ENCODE measurements at regions not wholly inside any gene's neighbourhood (a gene's known extent, or its start where the extent isn't known, plus 50 kb on each side); places are given as distances from the start of the nearest gene placed in this dataset.

- 0 to 82% (median 66%) methylated on average over 1 to 17 of the region's 17 CpGs; no CpG with 5 or more reads in 1 of the 10 experiments for WGBS, 10 experiments
- in situ Hi-C loops (cut with MboI; ENCODE audit: low pct_unique_long_range_greater_than_20kb in 2 of 9, low sequenced_read_pairs in 9 of 9, unreplicated experiment in 9 of 9) = loop anchor here in 1 of 9 experiments (25.0 kb wide), 1 partner anchor 756 kb away; no protein-coding TSS in a partner anchor
- Histone ChIP-seq H3K4me3 (no peak overlapping the region), H3K27ac (no peak overlapping the region), H3K4me1 (replicated peaks in 1 of 2) (no peaks in the 10 kb centered on the region)
- ATAC-seq (replicated peaks in 6 of 8) = peak in 3 of 8 experiments; percentile 22 to 83 (median 72)
Observed at GRCh38 chr1:213381572-213382084, 330.6 kb downstream of the RPS6KC1 start.

GRCh38 chr1:213383465-213383864 is 332.4 kb downstream of the RPS6KC1 start:
- in situ Hi-C loops (cut with MboI; ENCODE audit: low pct_unique_long_range_greater_than_20kb in 2 of 9, low sequenced_read_pairs in 9 of 9, unreplicated experiment in 9 of 9) = loop anchor here in 1 of 9 experiments (25.0 kb wide), 1 partner anchor 754 kb away; no protein-coding TSS in a partner anchor
- no peak overlapping the region for H3K27ac ChIP-seq
- WGBS, 10 experiments = 24 to 100% (median 94%) methylated on average over 1 to 2 of the region's 3 CpGs; no CpG with 5 or more reads in 5 of the 10 experiments
- H3K4me1 ChIP-seq (replicated peaks in 1 of 2) = no peaks in the 10 kb centered on the region
- ATAC-seq (replicated peaks in 6 of 8) = no peak
- H3K4me3 ChIP-seq = no peak overlapping the region

DNA sequence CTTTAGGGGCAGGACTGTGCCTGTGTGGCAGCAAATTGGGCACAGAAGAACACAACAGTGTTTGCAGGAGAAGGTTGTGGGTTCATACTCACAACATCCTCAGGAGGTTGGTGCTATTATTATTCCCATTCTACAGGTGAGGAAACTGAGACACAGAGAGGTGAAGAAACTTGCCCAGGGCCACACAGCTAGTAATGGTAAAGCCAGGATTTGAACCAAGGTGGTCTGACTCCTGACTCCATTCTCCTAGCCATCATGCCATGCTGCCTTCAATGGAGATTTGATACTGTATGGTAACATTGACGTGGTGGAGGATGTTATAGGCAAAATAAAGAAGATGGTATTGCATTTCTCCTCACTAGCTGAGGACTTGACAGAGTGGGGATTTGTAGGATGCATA is 334.2 kb downstream of the RPS6KC1 start:
- H3K4me1 ChIP-seq (replicated peaks in 1 of 2) = peaks cover 0 to 7% of the 10 kb centered on the region in 2 donors
- no peak overlapping the region for H3K27ac ChIP-seq
- ATAC-seq (replicated peaks in 6 of 8) = no peak
- in situ Hi-C loops (cut with MboI; ENCODE audit: low pct_unique_long_range_greater_than_20kb in 2 of 9, low sequenced_read_pairs in 9 of 9, unreplicated experiment in 9 of 9) = loop anchor here in 1 of 9 experiments (25.0 kb wide), 1 partner anchor 752 kb away; no protein-coding TSS in a partner anchor
- no peak overlapping the region for H3K4me3 ChIP-seq
- WGBS, 10 experiments = 0 to 100% (median 100%) methylated on average over 1 of the region's 1 CpG; no CpG with 5 or more reads in 5 of the 10 experiments

DNA sequence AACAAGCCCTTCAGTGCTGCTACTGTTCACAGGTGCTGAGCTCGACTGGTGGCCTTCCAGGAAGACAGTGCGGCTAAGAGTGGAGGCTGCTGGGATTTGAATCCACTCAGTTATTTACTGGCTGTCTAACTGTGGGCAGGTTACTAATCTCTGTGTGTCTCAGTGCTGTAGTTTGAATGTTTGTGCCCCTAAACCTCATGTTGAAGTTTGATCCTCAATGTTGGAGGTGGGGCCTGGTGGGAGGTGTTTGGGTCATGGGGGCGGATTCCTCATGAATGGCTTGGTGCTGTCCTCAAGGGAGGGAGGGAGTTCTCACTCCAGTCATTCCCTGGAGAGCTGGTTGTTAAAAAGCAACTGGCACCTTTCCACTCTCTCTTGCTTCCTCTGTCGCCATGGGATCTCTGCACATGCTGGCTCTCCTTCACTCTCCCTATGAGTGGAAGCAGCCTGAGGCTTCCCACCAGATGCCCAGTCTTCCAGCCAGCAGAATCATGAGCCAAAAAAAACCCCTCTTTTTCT is 334.8 kb downstream of the RPS6KC1 start:
- ATAC-seq (replicated peaks in 6 of 8) = no peak
- Histone ChIP-seq H3K4me3 (no peak overlapping the region), H3K27ac (no peak overlapping the region), H3K4me1 (replicated peaks in 1 of 2) (peaks cover 3 to 11% of the 10 kb centered on the region in 2 donors)
- in situ Hi-C loops (cut with MboI; ENCODE audit: low pct_unique_long_range_greater_than_20kb in 2 of 9, low sequenced_read_pairs in 9 of 9, unreplicated experiment in 9 of 9) = loop anchor here in 1 of 9 experiments (25.0 kb wide), 1 partner anchor 751 kb away; no protein-coding TSS in a partner anchor
- 43 to 90% (median 69%) methylated on average over 1 to 4 of the region's 4 CpGs; no CpG with 5 or more reads in 4 of the 10 experiments for whole genome bisulfite sequencing, 10 experiments

GRCh38 chr1:213387380-213388015 is 336.5 kb downstream of the RPS6KC1 start:
- Histone ChIP-seq H3K27ac (no peak overlapping the region), H3K4me3 (no peak overlapping the region), H3K4me1 (replicated peaks in 1 of 2) (peaks cover 6 to 13% of the 10 kb centered on the region in 2 donors)
- WGBS, 10 experiments = 13 to 100% (median 67%) methylated on average over 1 of the region's 1 CpG; no CpG with 5 or more reads in 3 of the 10 experiments
- in situ Hi-C loops (cut with MboI; ENCODE audit: low pct_unique_long_range_greater_than_20kb in 2 of 9, low sequenced_read_pairs in 9 of 9, unreplicated experiment in 9 of 9) = loop anchor here in 1 of 9 experiments (25.0 kb wide), 1 partner anchor 750 kb away; no protein-coding TSS in a partner anchor
- ATAC-seq (replicated peaks in 6 of 8) = no peak

- Histone ChIP-seq H3K4me3 (no peak overlapping the region), H3K4me1 (replicated peaks in 1 of 2) (peaks cover 6 to 20% of the 10 kb centered on the region in 2 donors), H3K27ac (no peak overlapping the region)
- no peak for ATAC-seq (replicated peaks in 6 of 8)
- 20 to 84% (median 71%) methylated on average over 1 to 7 of the region's 7 CpGs; no CpG with 5 or more reads in 6 of the 10 experiments for WGBS, 10 experiments
- in situ Hi-C loops (cut with MboI; ENCODE audit: low pct_unique_long_range_greater_than_20kb in 2 of 9, low sequenced_read_pairs in 9 of 9, unreplicated experiment in 9 of 9) = loop anchor here in 1 of 9 experiments (25.0 kb wide), 1 partner anchor 749 kb away; no protein-coding TSS in a partner anchor
Observed at GRCh38 chr1:213388199-213388598, 337.2 kb downstream of the RPS6KC1 start.

GRCh38 chr1:213389061-213389581 is 338.1 kb downstream of the RPS6KC1 start:
- Histone ChIP-seq H3K4me1 (replicated peaks in 1 of 2) (peaks cover 6 to 24% of the 10 kb centered on the region in 2 donors), H3K4me3 (no peak overlapping the region), H3K27ac (no peak overlapping the region)
- peak in 6 of 8 experiments; percentile 10 to 80 (median 56) for ATAC-seq (replicated peaks in 6 of 8)
- 55 to 100% (median 83%) methylated on average over 1 to 20 of the region's 20 CpGs; no CpG with 5 or more reads in 1 of the 10 experiments for WGBS, 10 experiments
- in situ Hi-C loops (cut with MboI; ENCODE audit: low pct_unique_long_range_greater_than_20kb in 2 of 9, low sequenced_read_pairs in 9 of 9, unreplicated experiment in 9 of 9) = loop anchor here in 1 of 9 experiments (25.0 kb wide), 1 partner anchor 748 kb away; no protein-coding TSS in a partner anchor

GRCh38 chr1:213391445-213391844 is 340.4 kb downstream of the RPS6KC1 start:
- in situ Hi-C loops (cut with MboI; ENCODE audit: low pct_unique_long_range_greater_than_20kb in 2 of 9, low sequenced_read_pairs in 9 of 9, unreplicated experiment in 9 of 9) = loop anchor here in 1 of 9 experiments (25.0 kb wide), 1 partner anchor 746 kb away; no protein-coding TSS in a partner anchor
- Histone ChIP-seq H3K4me3 (no peak overlapping the region), H3K27ac (no peak overlapping the region), H3K4me1 (replicated peaks in 1 of 2) (peaks cover 6 to 24% of the 10 kb centered on the region in 2 donors)
- no peak for ATAC-seq (replicated peaks in 6 of 8)

DNA sequence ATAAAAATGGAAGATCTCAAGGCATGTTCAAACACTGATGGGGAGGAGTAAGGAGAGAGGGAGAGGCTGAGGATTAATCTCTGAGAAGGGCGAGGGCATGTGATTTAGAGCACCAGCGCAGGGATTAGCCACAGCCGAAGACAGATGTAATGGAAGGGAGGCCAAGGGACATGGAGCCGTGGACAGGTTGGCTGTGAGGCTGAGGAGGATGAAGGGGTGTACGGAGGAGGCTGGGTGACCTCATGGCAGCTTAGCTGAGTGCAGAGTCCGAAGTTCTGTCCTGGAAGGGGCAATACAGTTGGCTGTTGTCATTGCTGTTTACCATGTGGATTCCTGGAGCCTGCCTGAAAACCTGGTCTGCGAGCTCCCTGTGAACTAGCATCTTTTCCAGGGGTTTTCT is 342.8 kb downstream of the RPS6KC1 start:
- ATAC-seq (replicated peaks in 6 of 8) = no peak
- H3K4me3 ChIP-seq = no peak overlapping the region
- no peak overlapping the region for H3K27ac ChIP-seq
- peaks cover 6 to 24% of the 10 kb centered on the region in 2 donors for H3K4me1 ChIP-seq (replicated peaks in 1 of 2)
- WGBS, 10 experiments = 25 to 95% (median 80%) methylated on average over 1 to 7 of the region's 7 CpGs; no CpG with 5 or more reads in 1 of the 10 experiments
- in situ Hi-C loops (cut with MboI; ENCODE audit: low pct_unique_long_range_greater_than_20kb in 2 of 9, low sequenced_read_pairs in 9 of 9, unreplicated experiment in 9 of 9) = loop anchor here in 1 of 9 experiments (25.0 kb wide), 1 partner anchor 743 kb away; no protein-coding TSS in a partner anchor

DNA sequence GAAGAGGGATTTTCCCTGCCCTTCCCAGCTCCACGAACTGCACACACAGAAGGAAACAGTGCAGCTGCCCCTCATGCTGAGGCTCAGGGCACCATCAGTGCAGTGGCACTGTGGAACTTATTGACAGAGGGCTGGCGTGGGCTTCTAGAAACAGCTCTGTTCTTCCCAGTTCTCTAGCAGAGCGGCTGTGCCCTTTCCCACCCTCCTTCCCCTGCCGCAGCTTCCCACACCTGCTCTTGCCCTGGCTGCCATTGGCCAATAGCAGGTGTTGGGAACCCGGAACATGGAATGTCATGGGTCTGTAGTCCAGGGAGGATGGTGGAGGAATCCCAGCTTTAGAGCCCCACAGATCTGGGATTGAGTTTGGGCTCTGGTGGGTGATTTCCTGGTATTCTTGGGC is 343.8 kb downstream of the RPS6KC1 start:
- no peak overlapping the region for H3K27ac ChIP-seq
- no peak overlapping the region for H3K4me3 ChIP-seq
- H3K4me1 ChIP-seq (replicated peaks in 1 of 2) = peaks cover 6 to 20% of the 10 kb centered on the region in 2 donors
- no peak for ATAC-seq (replicated peaks in 6 of 8)
- in situ Hi-C loops (cut with MboI; ENCODE audit: low pct_unique_long_range_greater_than_20kb in 2 of 9, low sequenced_read_pairs in 9 of 9, unreplicated experiment in 9 of 9) = loop anchor here in 1 of 9 experiments (25.0 kb wide), 1 partner anchor 742 kb away; no protein-coding TSS in a partner anchor
- 27 to 89% (median 70%) methylated on average over 1 to 5 of the region's 5 CpGs; no CpG with 5 or more reads in 3 of the 10 experiments for WGBS, 10 experiments

DNA sequence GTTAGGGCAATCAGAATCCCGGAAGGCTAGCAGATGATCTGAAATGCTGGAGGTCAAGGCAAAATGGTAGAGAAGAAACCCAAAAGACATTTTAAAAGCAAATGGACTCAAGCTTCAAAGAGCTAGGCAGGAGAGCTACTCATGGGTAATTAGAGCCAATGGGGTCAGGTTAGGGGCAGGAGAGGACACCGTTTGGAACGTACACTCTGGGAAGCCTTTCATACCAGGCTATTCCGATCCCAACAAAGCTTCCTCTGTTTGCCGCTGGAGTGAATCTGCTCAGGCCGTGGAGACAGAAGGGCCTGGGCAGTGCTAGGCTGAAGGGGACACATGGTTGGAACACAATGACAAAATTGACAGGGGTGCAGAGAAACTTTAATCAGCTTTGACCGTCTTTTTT is 346.6 kb downstream of the RPS6KC1 start:
- ATAC-seq (replicated peaks in 6 of 8) = no peak
- Histone ChIP-seq H3K4me3 (no peak overlapping the region), H3K27ac (no peak overlapping the region), H3K4me1 (replicated peaks in 1 of 2) (peaks cover 0 to 9% of the 10 kb centered on the region in 2 donors)
- WGBS, 10 experiments = 20 to 89% (median 79%) methylated on average over 1 to 6 of the region's 7 CpGs; no CpG with 5 or more reads in 5 of the 10 experiments
- in situ Hi-C loops (cut with MboI; ENCODE audit: low pct_unique_long_range_greater_than_20kb in 2 of 9, low sequenced_read_pairs in 9 of 9, unreplicated experiment in 9 of 9) = loop anchor here in 1 of 9 experiments (25.0 kb wide), 1 partner anchor 740 kb away; no protein-coding TSS in a partner anchor

GRCh38 chr1:213399695-213400094 is 348.7 kb downstream of the RPS6KC1 start:
- Histone ChIP-seq H3K4me3 (no peak overlapping the region), H3K27ac (no peak overlapping the region), H3K4me1 (replicated peaks in 1 of 2) (no peaks in the 10 kb centered on the region)
- WGBS, 10 experiments = 19 to 100% (median 72%) methylated on average over 1 to 10 of the region's 10 CpGs; no CpG with 5 or more reads in 1 of the 10 experiments
- in situ Hi-C loops (cut with MboI; ENCODE audit: low pct_unique_long_range_greater_than_20kb in 2 of 9, low sequenced_read_pairs in 9 of 9, unreplicated experiment in 9 of 9) = loop anchor here in 1 of 9 experiments (25.0 kb wide), 1 partner anchor 738 kb away; no protein-coding TSS in a partner anchor
- peak in 1 of 8 experiments; percentile 57 for ATAC-seq (replicated peaks in 6 of 8)

Measured in motor neuron (in vitro differentiated cells).